PC-3 (cell line): ENCODE measurements at regions not wholly inside any gene's neighbourhood (a gene's known extent, or its start where the extent isn't known, plus 50 kb on each side); places are given as distances from the start of the nearest gene placed in this dataset.

ENCODE experiments used
- ATAC-seq: fragments of 200-7000 bp; cut with Tn5 transposase; 2 replicates; pipeline ENCODE4 v1.9.1; 2020; ENCODE audit warnings: mild to moderate bottlenecking, moderate library complexity
- BruUV-seq: library from RNA; stranded (reverse); fragments of 400-500 nt; replicated peaks from 2 replicates; lab custom pipeline; 2021; lab: Mats Ljungman, UMichigan
- CTCF ChIA-PET: fragments of 300-600 bp; sonication (Branson Sonifier 250); formaldehyde crosslinking; loops from one replicate; lab custom pipeline; 2022; ENCODE audit warnings: antibody characterized with exemption; lab: Charles Lee
- POLR2A ChIA-PET: fragments of 300-600 bp; sonication (Branson Sonifier 250); formaldehyde crosslinking; loops from one replicate; lab custom pipeline; 2022; ENCODE audit warnings: antibody characterized with exemption; ENCODE audit not compliant: unreplicated experiment; lab: Charles Lee
- DNase-seq: peaks from one replicate; pipeline ENCODE4 v3.0.0-alpha.2; 2015
- H2AFZ ChIP-seq: fragments of 300-600 bp; sonication (generic); 2 replicates; pipeline ENCODE4 v1.6.0; 2016; ENCODE audit warnings: antibody characterized with exemption, low read length
- H3F3A ChIP-seq: fragments of 300-600 bp; sonication (generic); one replicate; pipeline ENCODE4 v1.6.0; 2017; ENCODE audit warnings: antibody characterized with exemption, low read length, control low read depth, mild to moderate bottlenecking; ENCODE audit not compliant: unreplicated experiment
- H3K27ac ChIP-seq: fragments of 300-600 bp; sonication (generic); 2 replicates; pipeline ENCODE4 v1.5.1; 2016; ENCODE audit warnings: mild to moderate bottlenecking, low read length
- H3K27me3 ChIP-seq: fragments of 300-600 bp; sonication (generic); 2 replicates; pipeline ENCODE4 v1.6.1; 2016; ENCODE audit warnings: low read length, mixed read lengths
- H3K36me3 ChIP-seq: fragments of 300-600 bp; sonication (generic); 2 replicates; pipeline ENCODE4 v1.6.1; 2016; ENCODE audit warnings: low read depth, mixed run types, low read length, mixed read lengths
- H3K4me1 ChIP-seq: fragments of 300-600 bp; sonication (generic); 2 replicates; pipeline ENCODE4 v1.5.1; 2016; ENCODE audit warnings: low read length; ENCODE audit not compliant: insufficient read depth
- H3K4me2 ChIP-seq: fragments of 300-600 bp; sonication (generic); 2 replicates; pipeline ENCODE4 v1.6.0; 2016; ENCODE audit warnings: low read length
- H3K4me3 ChIP-seq: fragments of 300-600 bp; sonication (generic); 2 replicates; pipeline ENCODE4 v1.5.1; 2016; ENCODE audit warnings: mild to moderate bottlenecking, low read length, mixed read lengths
- H3K79me2 ChIP-seq: fragments of 300-600 bp; sonication (generic); 2 replicates; pipeline ENCODE4 v1.6.1; 2017; ENCODE audit warnings: low read length, mixed read lengths
- H3K9ac ChIP-seq: fragments of 300-600 bp; sonication (generic); 2 replicates; pipeline ENCODE4 v1.6.0; 2016; ENCODE audit warnings: mild to moderate bottlenecking, low read length
- H3K9me2 ChIP-seq: fragments of 300-600 bp; sonication (generic); replicated peaks from 2 replicates; pipeline ENCODE4 v1.6.1; 2016; ENCODE audit warnings: mixed run types, low read length, mixed read lengths
- H3K9me3 ChIP-seq: fragments of 300-600 bp; sonication (generic); 2 replicates; pipeline ENCODE4 v1.6.1; 2016; ENCODE audit warnings: low read length, mixed read lengths
- H4K20me1 ChIP-seq: fragments of 300-600 bp; sonication (generic); 2 replicates; pipeline ENCODE4 v1.6.1; 2016; ENCODE audit warnings: low read length, mixed read lengths
- EZH2 ChIP-seq: fragments of 300-600 bp; sonication (generic); IDR thresholded peaks from one replicate; pipeline ENCODE4 v1.6.1; 2017; ENCODE audit warnings: antibody characterized with exemption, mild to moderate bottlenecking, low read length; ENCODE audit not compliant: unreplicated experiment
- EZH2phosphoT487 ChIP-seq: fragments of 300-600 bp; sonication (generic); IDR thresholded peaks from 2 replicates; pipeline ENCODE4 v1.6.1; 2018; ENCODE audit warnings: mild to moderate bottlenecking, antibody characterized with exemption, low read length, borderline replicate concordance
- intact Hi-C: fragments of 100-400 bp; cut with micrococcal nuclease; formaldehyde crosslinking; loops from 2 replicates; pipeline ENCODE4 v1.9.0; 2023
- TF ChIP-seq, protein P1 (sequence below): fragments of 300-600 bp; sonication (generic); conservative IDR thresholded peaks from 2 replicates; pipeline ENCODE4 v1.5.1; 2017; ENCODE audit warnings: antibody characterized with exemption, low read depth, mild to moderate bottlenecking, low read length

DNA sequence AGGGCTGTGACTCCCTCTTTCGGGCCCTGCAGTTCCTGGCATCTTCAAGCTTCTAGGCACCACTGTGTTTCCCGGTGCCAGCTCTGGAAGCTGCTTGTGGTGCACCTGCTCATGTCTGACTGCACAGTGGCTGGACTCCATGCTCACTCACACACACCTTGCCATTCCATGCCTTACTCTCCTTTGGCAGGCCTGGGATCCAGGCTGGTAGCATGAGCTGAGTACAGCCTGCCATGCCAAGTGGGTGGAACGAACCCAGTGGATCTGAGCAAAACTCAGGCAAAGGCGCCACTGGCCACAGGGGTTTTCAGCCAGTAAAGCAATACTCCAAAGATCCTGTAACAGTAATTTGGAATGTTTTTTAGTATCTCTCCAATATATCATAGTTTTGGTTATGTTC lies 902.7 kb upstream of the USP15 start:
- TF ChIP-seq EZH2 = no peak
- TF ChIP-seq, protein P1, sequence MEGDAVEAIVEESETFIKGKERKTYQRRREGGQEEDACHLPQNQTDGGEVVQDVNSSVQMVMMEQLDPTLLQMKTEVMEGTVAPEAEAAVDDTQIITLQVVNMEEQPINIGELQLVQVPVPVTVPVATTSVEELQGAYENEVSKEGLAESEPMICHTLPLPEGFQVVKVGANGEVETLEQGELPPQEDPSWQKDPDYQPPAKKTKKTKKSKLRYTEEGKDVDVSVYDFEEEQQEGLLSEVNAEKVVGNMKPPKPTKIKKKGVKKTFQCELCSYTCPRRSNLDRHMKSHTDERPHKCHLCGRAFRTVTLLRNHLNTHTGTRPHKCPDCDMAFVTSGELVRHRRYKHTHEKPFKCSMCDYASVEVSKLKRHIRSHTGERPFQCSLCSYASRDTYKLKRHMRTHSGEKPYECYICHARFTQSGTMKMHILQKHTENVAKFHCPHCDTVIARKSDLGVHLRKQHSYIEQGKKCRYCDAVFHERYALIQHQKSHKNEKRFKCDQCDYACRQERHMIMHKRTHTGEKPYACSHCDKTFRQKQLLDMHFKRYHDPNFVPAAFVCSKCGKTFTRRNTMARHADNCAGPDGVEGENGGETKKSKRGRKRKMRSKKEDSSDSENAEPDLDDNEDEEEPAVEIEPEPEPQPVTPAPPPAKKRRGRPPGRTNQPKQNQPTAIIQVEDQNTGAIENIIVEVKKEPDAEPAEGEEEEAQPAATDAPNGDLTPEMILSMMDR = no peak
- no peak for TF ChIP-seq EZH2phosphoT487
- ATAC-seq (no peak; the same call in 1 of the 2 replicates), DNase-seq (no peak)
- Histone ChIP-seq H3F3A (no peaks in the 10 kb centered on the region), H3K9ac (no peak overlapping the region), H3K4me2 (no peak overlapping the region), H4K20me1 (no peaks in the 10 kb centered on the region), H3K27me3 (no peaks in the 10 kb centered on the region), H3K4me1 (no peaks in the 10 kb centered on the region), H3K4me3 (no peak overlapping the region), H3K36me3 (no peaks in the 10 kb centered on the region), H3K27ac (no peak overlapping the region), H3K9me2 (no peaks in the 10 kb centered on the region), H3K9me3 (no peaks in the 10 kb centered on the region), H2AFZ (no peak overlapping the region), H3K79me2 (no peaks in the 10 kb centered on the region)
- BruUV-seq = no TSS peak
- POLR2A ChIA-PET = interaction anchor here (0.5 kb wide), 1 partner anchor 654 kb away, joined by 3 read pairs; no protein-coding TSS in a partner anchor
- intact Hi-C loops = no loop called here
- CTCF ChIA-PET = no interaction called here

DNA sequence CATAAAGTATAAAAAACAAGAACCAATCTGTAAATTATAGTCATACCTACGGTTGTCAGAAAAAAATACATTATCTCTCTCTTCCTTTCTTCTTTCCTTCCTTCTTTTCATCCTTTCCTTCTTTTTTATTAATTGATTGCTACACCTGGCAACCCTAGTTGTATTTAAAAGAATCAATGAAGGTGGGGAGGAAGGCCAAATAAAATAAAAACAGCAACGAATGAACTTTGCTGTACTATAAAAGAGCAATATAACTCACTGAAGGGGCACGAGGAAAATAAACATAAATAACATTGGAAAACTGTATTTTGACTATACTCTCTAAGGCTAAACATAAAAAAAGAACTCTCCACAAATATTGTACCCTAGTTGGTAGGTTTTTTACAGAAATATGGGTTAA lies 898.2 kb upstream of the USP15 start:
- Histone ChIP-seq H3F3A (no peaks in the 10 kb centered on the region), H3K27ac (no peak overlapping the region), H3K79me2 (no peaks in the 10 kb centered on the region), H3K36me3 (no peaks in the 10 kb centered on the region), H4K20me1 (no peaks in the 10 kb centered on the region), H3K9ac (no peak overlapping the region), H3K4me2 (no peak overlapping the region), H3K4me3 (no peak overlapping the region), H3K27me3 (no peaks in the 10 kb centered on the region), H2AFZ (no peak overlapping the region; the same call in 1 of the 2 replicates), H3K4me1 (no peaks in the 10 kb centered on the region), H3K9me3 (no peaks in the 10 kb centered on the region), H3K9me2 (no peaks in the 10 kb centered on the region)
- intact Hi-C loops = no loop called here
- ChIA-PET POLR2A (no interaction called here), CTCF (no interaction called here)
- TF ChIP-seq, protein P1 = no peak
- TF ChIP-seq EZH2 (no peak), EZH2phosphoT487 (no peak)
- no peak for ATAC-seq
- BruUV-seq = no TSS peak
- DNase-seq = no peak

- Histone ChIP-seq H3K79me2 (no peaks in the 10 kb centered on the region), H3K27ac (no peak overlapping the region), H3K36me3 (no peaks in the 10 kb centered on the region), H2AFZ (no peak overlapping the region), H3K9ac (no peak overlapping the region), H3K4me3 (no peak overlapping the region), H3K27me3 (no peaks in the 10 kb centered on the region), H3F3A (no peaks in the 10 kb centered on the region), H3K4me2 (no peak overlapping the region), H4K20me1 (no peaks in the 10 kb centered on the region), H3K9me2 (no peaks in the 10 kb centered on the region), H3K9me3 (no peaks in the 10 kb centered on the region), H3K4me1 (no peaks in the 10 kb centered on the region)
- intact Hi-C loops = no loop called here
- ChIA-PET CTCF (no interaction called here), POLR2A (no interaction called here)
- no peak for ATAC-seq
- TF ChIP-seq EZH2 = no peak
- TF ChIP-seq, protein P1 = no peak
- no peak for TF ChIP-seq EZH2phosphoT487
- BruUV-seq = no TSS peak
- DNase-seq = no peak
Observed at GRCh38 chr12:61365001-61365400, 895.2 kb upstream of the USP15 start.
